ENCODE measurements at regions not wholly inside any gene's neighbourhood (a gene's known extent, or its start where the extent isn't known, plus 50 kb on each side); places are given as distances from the start of the nearest gene placed in this dataset.

- no peak for FAIRE-seq
Measured at GRCh38 chr4:175951794-175952193, 113.8 kb upstream of the WDR17 start.

- FAIRE-seq, result no peak
Measured at GRCh38 chr4:175953116-175953515, 112.5 kb upstream of the WDR17 start.

- no peak for FAIRE-seq
Measured at GRCh38 chr4:175953960-175954521, 111.6 kb upstream of the WDR17 start.

GRCh38 chr4:175954685-175955084, 111.0 kb upstream of the WDR17 start:
- no peak for FAIRE-seq

GRCh38 chr4:175961604-175962003, 104.0 kb upstream of the WDR17 start:
- no peak for FAIRE-seq

- FAIRE-seq, result no peak
Measured at GRCh38 chr4:175970072-175970471, 95.6 kb upstream of the WDR17 start.

GRCh38 chr4:175970724-175971123, 94.9 kb upstream of the WDR17 start:
- no peak for FAIRE-seq

- no peak for FAIRE-seq
Measured at GRCh38 chr4:175971388-175972179, 94.1 kb upstream of the WDR17 start.

GRCh38 chr4:175973027-175973923, 92.4 kb upstream of the WDR17 start:
- FAIRE-seq, result no peak

GRCh38 chr4:175983636-175984035, 82.0 kb upstream of the WDR17 start:
- FAIRE-seq, result no peak

GRCh38 chr4:175986668-175987067, 79.0 kb upstream of the WDR17 start:
- FAIRE-seq, result no peak

GRCh38 chr4:175988511-175988910, 77.1 kb upstream of the WDR17 start:
- no peak for FAIRE-seq

GRCh38 chr4:175996206-175996605, 69.4 kb upstream of the WDR17 start:
- FAIRE-seq, result no peak

GRCh38 chr4:175997291-175997690, 68.3 kb upstream of the WDR17 start:
- no peak for FAIRE-seq

- no peak for FAIRE-seq
Measured at GRCh38 chr4:175998782-175999181, 66.9 kb upstream of the WDR17 start.

GRCh38 chr4:175999944-176000343, 65.7 kb upstream of the WDR17 start:
- FAIRE-seq, result no peak

- no peak for FAIRE-seq
Measured at GRCh38 chr4:176001151-176002006, 64.3 kb upstream of the WDR17 start.

GRCh38 chr4:176002007-176002613, 63.5 kb upstream of the WDR17 start:
- no peak for FAIRE-seq

GRCh38 chr4:176005766-176006165, 59.9 kb upstream of the WDR17 start:
- no peak for FAIRE-seq

GRCh38 chr4:176009254-176009653, 56.4 kb upstream of the WDR17 start:
- no peak for FAIRE-seq

- no peak for FAIRE-seq
Measured at GRCh38 chr4:176011529-176011928, 54.1 kb upstream of the WDR17 start.

All from TTC549 (cell line).